LNCAP (cell line): ENCODE measurements at regions not wholly inside any gene's neighbourhood (a gene's known extent, or its start where the extent isn't known, plus 50 kb on each side); places are given as distances from the start of the nearest gene placed in this dataset.

Source experiments
- CTCF ChIP-seq: fragments of 450-650 bp; IDR thresholded peaks from 2 replicates; pipeline ENCODE4 v1.5.1; 2017; ENCODE audit warnings: mild to moderate bottlenecking

GRCh38 chr7:3243256-3243655, 57.8 kb upstream of the SDK1 start:
- TF ChIP-seq CTCF: no peak

GRCh38 chr7:3243680-3244079, 57.4 kb upstream of the SDK1 start:
- no peak for TF ChIP-seq CTCF

GRCh38 chr7:3244241-3244814, 56.7 kb upstream of the SDK1 start:
- no peak for TF ChIP-seq CTCF

- TF ChIP-seq CTCF: no peak
Observed at GRCh38 chr7:3245077-3245476, 56.0 kb upstream of the SDK1 start.

GRCh38 chr7:3245721-3246120, 55.3 kb upstream of the SDK1 start:
- no peak for TF ChIP-seq CTCF

GRCh38 chr7:3246127-3246526, 54.9 kb upstream of the SDK1 start:
- TF ChIP-seq CTCF: no peak

GRCh38 chr7:3246651-3247050, 54.4 kb upstream of the SDK1 start:
- TF ChIP-seq CTCF: no peak

- no peak for TF ChIP-seq CTCF
Observed at GRCh38 chr7:3250725-3251124, 50.3 kb upstream of the SDK1 start.
